H1 (cell line): ENCODE measurements at regions not wholly inside any gene's neighbourhood (a gene's known extent, or its start where the extent isn't known, plus 50 kb on each side); places are given as distances from the start of the nearest gene placed in this dataset.
A peak's percentile ranks its signal among the peaks of the same experiment; 100 is the strongest.

Experiments
- CTCF ChIA-PET: fragments of 300-600 bp; sonication (Branson Sonifier 250); formaldehyde crosslinking; loops from one replicate; lab custom pipeline; 2021; ENCODE audit not compliant: partially characterized antibody; lab: Charles Lee
- POLR2A ChIA-PET: fragments of 300-600 bp; sonication (Branson Sonifier 250); formaldehyde crosslinking; loops from one replicate; lab custom pipeline; 2021; ENCODE audit warnings: inconsistent platforms; ENCODE audit not compliant: partially characterized antibody; lab: Charles Lee
- DNase-seq, 2 experiments: peaks; one replicate each; pipeline versions ENCODE4 v3.0.0 to v3.0.0-alpha.2; 2010 to 2022; ENCODE audit warnings: low spot score in 2 of 2, low read depth in 1 of 2, mixed read lengths in 1 of 2
- FAIRE-seq: peaks from 2 replicates; lab custom pipeline; 2011; peaks lifted over from hg19 to GRCh38; lab: Jason Lieb, UNC
- H2AFZ ChIP-seq: 2 replicates; pipeline ENCODE4 v1.8.1; 2012; ENCODE audit warnings: low read length, inconsistent platforms
- H2AK5ac ChIP-seq: 2 replicates; pipeline ENCODE4 v1.6.1; 2013; ENCODE audit warnings: low read depth, low read length
- H2BK120ac ChIP-seq: replicated peaks from 2 replicates; pipeline ENCODE3; 2013; ENCODE audit warnings: low read depth, low read length, inconsistent platforms
- H2BK12ac ChIP-seq: 2 replicates; pipeline ENCODE4 v1.6.1; 2013; ENCODE audit warnings: low read depth, low read length
- H2BK15ac ChIP-seq: 2 replicates; pipeline ENCODE4 v1.6.1; 2013; ENCODE audit warnings: low read length
- H2BK20ac ChIP-seq: 2 replicates; pipeline ENCODE4 v1.6.1; 2013; ENCODE audit warnings: low read length
- H2BK5ac ChIP-seq: 2 replicates; pipeline ENCODE4 v1.6.1; 2013; ENCODE audit warnings: low read depth, low read length
- H3K14ac ChIP-seq: 2 replicates; pipeline ENCODE4 v1.6.1; 2013; ENCODE audit warnings: inconsistent platforms; ENCODE audit not compliant: insufficient read length
- H3K18ac ChIP-seq: 2 replicates; pipeline ENCODE4 v1.6.1; 2013; ENCODE audit warnings: low read length; ENCODE audit errors: extremely low read depth
- H3K23ac ChIP-seq: 2 replicates; pipeline ENCODE4 v1.6.1; 2013; ENCODE audit warnings: inconsistent platforms; ENCODE audit not compliant: insufficient read length
- H3K23me2 ChIP-seq: 2 replicates; pipeline ENCODE4 v1.6.1; 2013; ENCODE audit warnings: low read depth, low read length
- H3K27ac ChIP-seq: 2 replicates; pipeline ENCODE4 v1.6.1; 2011; ENCODE audit warnings: low read depth, low read length, inconsistent platforms
- H3K27me3 ChIP-seq, 4 experiments: replicated peaks in 1 of 4; 1 replicate in 1 of 4; 2 replicates in 3 of 4; pipeline versions ENCODE4 v1.6.1 to v1.8.1; 2011 to 2013; ENCODE audit warnings: low read length in 3 of 4, mild to moderate bottlenecking in 3 of 4, inconsistent platforms in 2 of 4, mixed read lengths in 2 of 4, moderate library complexity in 1 of 4; ENCODE audit not compliant: control insufficient read depth in 3 of 4, insufficient read depth in 3 of 4; ENCODE audit errors: extremely low read depth in 1 of 4
- H3K36me3 ChIP-seq, 4 experiments: 2 replicates each; pipeline versions ENCODE4 v1.6.1 to v1.8.1; 2011 to 2013; ENCODE audit warnings: mild to moderate bottlenecking in 4 of 4, low read length in 3 of 4, moderate library complexity in 2 of 4, control low read depth in 1 of 4, inconsistent platforms in 1 of 4; ENCODE audit not compliant: insufficient read depth in 4 of 4, control insufficient read depth in 2 of 4
- H3K4ac ChIP-seq: replicated peaks from 2 replicates; pipeline ENCODE3; 2013; ENCODE audit warnings: low read length, low read depth, mixed read lengths, inconsistent platforms; ENCODE audit not compliant: insufficient read length
- H3K4me1 ChIP-seq, 4 experiments: replicated peaks in 1 of 4; 1 replicate in 1 of 4; 2 replicates in 3 of 4; pipeline versions ENCODE4 v1.6.1 to v1.8.1; 2011 to 2013; ENCODE audit warnings: low read length in 3 of 4, inconsistent platforms in 2 of 4, mixed read lengths in 1 of 4; ENCODE audit not compliant: insufficient read depth in 4 of 4, control insufficient read depth in 3 of 4
- H3K4me2 ChIP-seq, 2 experiments: 2 replicates each; pipeline versions ENCODE4 v1.6.1 to v1.8.1; 2011 to 2013; ENCODE audit warnings: low read depth in 2 of 2, low read length in 2 of 2, control low read depth in 1 of 2, inconsistent platforms in 1 of 2, mild to moderate bottlenecking in 1 of 2; ENCODE audit not compliant: insufficient read depth in 1 of 2
- H3K4me3 ChIP-seq, 4 experiments: fragments of 200-600, 300-600 bp in 1 of 4; sonication (generic), shearing (Covaris generic), sonication (Bioruptor Twin) in 1 of 4; 2 replicates each; pipeline versions ENCODE4 v1.5.1 to v1.8.1; 2011 to 2016; ENCODE audit warnings: low read length in 4 of 4, low read depth in 3 of 4, control low read depth in 2 of 4, inconsistent platforms in 2 of 4, mild to moderate bottlenecking in 2 of 4, mixed read lengths in 1 of 4, moderate library complexity in 1 of 4; ENCODE audit not compliant: insufficient read depth in 2 of 4; ENCODE audit errors: extremely low read depth in 1 of 4
- H3K56ac ChIP-seq: replicated peaks from 2 replicates; pipeline ENCODE3; 2013; ENCODE audit warnings: low read depth, mild to moderate bottlenecking, mixed read lengths, low read length, inconsistent platforms; ENCODE audit not compliant: insufficient read length
- H3K79me1 ChIP-seq: 2 replicates; pipeline ENCODE4 v1.6.1; 2013; ENCODE audit warnings: low read depth, low read length, control low read depth
- H3K79me2 ChIP-seq, 2 experiments: 2 replicates each; pipeline versions ENCODE4 v1.6.1 to v1.8.1; 2012 to 2013; ENCODE audit warnings: low read length in 2 of 2, mild to moderate bottlenecking in 2 of 2, inconsistent platforms in 1 of 2; ENCODE audit not compliant: insufficient read depth in 2 of 2, control insufficient read depth in 1 of 2
- H3K9ac ChIP-seq, 4 experiments: replicated peaks in 1 of 4; 1 replicate in 1 of 4; 2 replicates in 3 of 4; pipeline versions ENCODE4 v1.6.1 to v1.8.1; 2011 to 2013; ENCODE audit warnings: low read depth in 3 of 4, low read length in 3 of 4, control low read depth in 2 of 4, mild to moderate bottlenecking in 2 of 4, moderate library complexity in 2 of 4, inconsistent platforms in 1 of 4; ENCODE audit errors: extremely low read depth in 1 of 4
- H3K9me3 ChIP-seq, 2 experiments: 2 replicates each; pipeline versions ENCODE4 v1.6.1 to v1.8.1; 2012 to 2013; ENCODE audit warnings: mild to moderate bottlenecking in 2 of 2, moderate library complexity in 2 of 2, control low read depth in 1 of 2, inconsistent platforms in 1 of 2, low read depth in 1 of 2, low read length in 1 of 2, mixed read lengths in 1 of 2; ENCODE audit not compliant: insufficient read depth in 2 of 2
- H4K20me1 ChIP-seq, 2 experiments: replicated peaks in 1 of 2; 2 replicates each; pipeline versions ENCODE3 to v1.8.1; 2011 to 2013; ENCODE audit warnings: inconsistent platforms in 2 of 2, low read length in 2 of 2, mild to moderate bottlenecking in 1 of 2; ENCODE audit not compliant: insufficient read depth in 2 of 2, control insufficient read depth in 1 of 2
- H4K5ac ChIP-seq: 2 replicates; pipeline ENCODE4 v1.6.1; 2013; ENCODE audit warnings: low read length, low read depth, mixed read lengths, inconsistent platforms; ENCODE audit not compliant: insufficient read length
- H4K8ac ChIP-seq: 2 replicates; pipeline ENCODE4 v1.8.0; 2013; ENCODE audit warnings: mild to moderate bottlenecking, moderate library complexity, low read length, inconsistent platforms; ENCODE audit not compliant: insufficient read depth; ENCODE audit errors: extremely low read depth
- H4K91ac ChIP-seq: replicated peaks from 2 replicates; pipeline ENCODE3; 2013; ENCODE audit warnings: low read length, mixed read lengths, inconsistent platforms; ENCODE audit not compliant: insufficient read length
- CHD2 ChIP-seq: IDR thresholded peaks from 2 replicates; pipeline ENCODE4 v1.6.1; 2012; ENCODE audit warnings: low read length, improper control_type of control experiment
- JUND ChIP-seq: IDR thresholded peaks from 2 replicates; pipeline ENCODE4 v1.6.1; 2011; ENCODE audit warnings: mild to moderate bottlenecking, improper control_type of control experiment, low read length
- KDM4A ChIP-seq: IDR thresholded peaks from one replicate; pipeline ENCODE4 v1.7.1; 2012; ENCODE audit warnings: low read depth, mild to moderate bottlenecking, moderate library complexity, low read length, inconsistent platforms; ENCODE audit not compliant: severe bottlenecking
- POLR2AphosphoS5 ChIP-seq: IDR thresholded peaks from 2 replicates; pipeline ENCODE4 v1.6.1; 2011; ENCODE audit warnings: low read depth, low read length
- WGBS, 2 experiments: shearing (Covaris generic) in 1 of 2; methylation state at CpG; one replicate each; pipeline versions ENCODE4 v1.1.6 to v1.1.7; 2013 to 2015; ENCODE audit warnings: low lambda C conversion rate in 2 of 2, mixed read lengths in 2 of 2, inconsistent platforms in 1 of 2, low coverage in 1 of 2, missing lambda C conversion rate in 1 of 2; ENCODE audit not compliant: insufficient replicate concordance in 2 of 2, insufficient coverage in 1 of 2, insufficient read length in 1 of 2; ENCODE audit errors: extremely low coverage in 1 of 2, missing lambda C conversion rate in 1 of 2; 5-methylcytosine and 5-hydroxymethylcytosine counted together

GRCh38 chr6:141561154-141561553, 571.6 kb upstream of the GJE1 start:
- no peak for TF ChIP-seq KDM4A
- no peak for TF ChIP-seq CHD2
- no peak for TF ChIP-seq JUND
- no peak for TF ChIP-seq POLR2AphosphoS5
- Histone ChIP-seq H3K27ac (no peak overlapping the region), H4K20me1 (no peaks in the 10 kb centered on the region), H4K8ac (no peak overlapping the region), H3K9me3 (no peaks in the 10 kb centered on the region), H3K79me1 (no peaks in the 10 kb centered on the region), H3K56ac (no peak overlapping the region), H3K23ac (no peak overlapping the region), H4K91ac (no peak overlapping the region), H3K4ac (peak overlapping the region; percentile 74), H3K27me3 (no peaks in the 10 kb centered on the region), H3K36me3 (no peaks in the 10 kb centered on the region), H2AK5ac (no peak overlapping the region), H2BK120ac (peak overlapping the region; percentile 55), H3K14ac (no peak overlapping the region), H3K4me1 (peaks cover 0 to 8% (median 4%) of the 10 kb centered on the region in 4 experiments; a peak in 4 of 7 replicates), H2BK5ac (peak overlapping the region; percentile 20; the same call in 1 of the 2 replicates), H3K4me3 (no peak overlapping the region), H2BK15ac (no peak overlapping the region), H3K23me2 (no peaks in the 10 kb centered on the region), H3K9ac (no peak overlapping the region), H4K5ac (no peak overlapping the region), H2BK12ac (0 out of 2 replicates have a peak overlapping the region, but pooled peaks have one; percentile 41), H2BK20ac (peak overlapping the region; percentile 62; the same call in 1 of the 2 replicates), H2AFZ (no peak overlapping the region), H3K79me2 (no peaks in the 10 kb centered on the region), H3K4me2 (no peak overlapping the region), H3K18ac (no peak overlapping the region)
- FAIRE-seq (no peak), DNase-seq (no peak)
- WGBS, 2 experiments, result 78% methylated on average over 3 of the region's 3 CpGs; no CpG with 5 or more reads in 1 of the 2 experiments
- ChIA-PET CTCF (interaction anchor here (0.7 to 1.5 kb wide), 9 partner anchors 12 to 1120 kb away, joined by 3 to 5 read pairs (median 3); no protein-coding TSS in a partner anchor), POLR2A (no interaction called here)
